ENCODE measurements at regions not wholly inside any gene's neighbourhood (a gene's known extent, or its start where the extent isn't known, plus 50 kb on each side); places are given as distances from the start of the nearest gene placed in this dataset.

- TF ChIP-seq CTCF (IDR thresholded peaks at IDR 0.05) = no peak
- TF ChIP-seq POLR2A (IDR thresholded peaks at IDR 0.05) = no peak
Observed at GRCh38 chr12:76194724-76195123, 110.2 kb upstream of the NAP1L1 start.

Measured in thyroid gland (tissue), 4 donors.